ENCODE measurements at regions not wholly inside any gene's neighbourhood (a gene's known extent, or its start where the extent isn't known, plus 50 kb on each side); places are given as distances from the start of the nearest gene placed in this dataset.
"Not testable (repeated sequence)": the region's sequence is repeated elsewhere in the genome, so short reads cannot be mapped to it uniquely, and the experiment has no call there.

GRCh38 chr1:65541161-65541560, 120.7 kb downstream of the LEPR start:
- H3K9ac ChIP-seq (ENCODE audit: insufficient read depth in 1 of 2, low read length in 2 of 2): no peak overlapping the region
- H3K27ac ChIP-seq (ENCODE audit: low read depth in 1 of 2, low read length in 1 of 2): no peak overlapping the region
- WGBS, 2 donors: 91 to 96% methylated on average over 2 of the region's 2 CpGs
- no peak for TF ChIP-seq CTCF (IDR thresholded peaks at IDR 0.05; ENCODE audit: control extremely low read depth, extremely low read depth)
- H3K36me3 ChIP-seq (ENCODE audit: control insufficient read depth in 4 of 4, insufficient read depth in 4 of 4, low read length in 4 of 4): no peaks in the 10 kb centered on the region
- ATAC-seq (ENCODE audit: insufficient read depth, low FRiP score) (no peak), DNase-seq (no peak)
- no peaks in the 10 kb centered on the region for H3K9me3 ChIP-seq (ENCODE audit: control insufficient read depth in 4 of 4, insufficient read depth in 3 of 4, low read length in 3 of 4)
- H3K27me3 ChIP-seq (ENCODE audit: control insufficient read depth in 3 of 3, insufficient read depth in 3 of 3, low read length in 2 of 3): no peaks in the 10 kb centered on the region
- no peak overlapping the region for H3K4me3 ChIP-seq
- peaks cover 0 to 5% (median 0%) of the 10 kb centered on the region in 5 donors for H3K4me1 ChIP-seq (ENCODE audit: control insufficient read depth in 5 of 5, insufficient read depth in 5 of 5, low read length in 5 of 5)

GRCh38 chr1:65541865-65542264, 121.4 kb downstream of the LEPR start:
- Histone ChIP-seq H3K9me3 (ENCODE audit: control insufficient read depth in 4 of 4, insufficient read depth in 3 of 4, low read length in 3 of 4) (no peaks in the 10 kb centered on the region), H3K36me3 (ENCODE audit: control insufficient read depth in 4 of 4, insufficient read depth in 4 of 4, low read length in 4 of 4) (no peaks in the 10 kb centered on the region), H3K9ac (ENCODE audit: insufficient read depth in 1 of 2, low read length in 2 of 2) (no peak overlapping the region), H3K4me3 (no peak overlapping the region), H3K4me1 (ENCODE audit: control insufficient read depth in 5 of 5, insufficient read depth in 5 of 5, low read length in 5 of 5) (peaks cover 0 to 5% (median 0%) of the 10 kb centered on the region in 5 donors), H3K27ac (ENCODE audit: low read depth in 1 of 2, low read length in 1 of 2) (no peak overlapping the region), H3K27me3 (ENCODE audit: control insufficient read depth in 3 of 3, insufficient read depth in 3 of 3, low read length in 2 of 3) (no peaks in the 10 kb centered on the region)
- ATAC-seq (ENCODE audit: insufficient read depth, low FRiP score): no peak
- no peak for DNase-seq
- TF ChIP-seq CTCF (IDR thresholded peaks at IDR 0.05; ENCODE audit: control extremely low read depth, extremely low read depth): no peak

GRCh38 chr1:65542592-65542991, 122.1 kb downstream of the LEPR start:
- not testable (repeated sequence) for H3K36me3 ChIP-seq (ENCODE audit: control insufficient read depth in 4 of 4, insufficient read depth in 4 of 4, low read length in 4 of 4); ATAC-seq (ENCODE audit: insufficient read depth, low FRiP score); H3K9ac ChIP-seq (ENCODE audit: insufficient read depth in 1 of 2, low read length in 2 of 2); H3K27ac ChIP-seq (ENCODE audit: low read depth in 1 of 2, low read length in 1 of 2); H3K4me3 ChIP-seq; H3K27me3 ChIP-seq (ENCODE audit: control insufficient read depth in 3 of 3, insufficient read depth in 3 of 3, low read length in 2 of 3); H3K9me3 ChIP-seq (ENCODE audit: control insufficient read depth in 4 of 4, insufficient read depth in 3 of 4, low read length in 3 of 4); H3K4me1 ChIP-seq (ENCODE audit: control insufficient read depth in 5 of 5, insufficient read depth in 5 of 5, low read length in 5 of 5); DNase-seq
- 94 to 100% methylated on average over 1 of the region's 1 CpG for WGBS, 2 donors

GRCh38 chr1:65550306-65551010, 130.0 kb downstream of the LEPR start:
- 80% methylated on average over 23 to 25 of the region's 25 CpGs for WGBS, 2 donors
- not testable (repeated sequence) for H3K27ac ChIP-seq (ENCODE audit: low read depth in 1 of 2, low read length in 1 of 2); H3K36me3 ChIP-seq (ENCODE audit: control insufficient read depth in 4 of 4, insufficient read depth in 4 of 4, low read length in 4 of 4); H3K4me3 ChIP-seq; ATAC-seq (ENCODE audit: insufficient read depth, low FRiP score); DNase-seq; H3K9ac ChIP-seq (ENCODE audit: insufficient read depth in 1 of 2, low read length in 2 of 2); H3K27me3 ChIP-seq (ENCODE audit: control insufficient read depth in 3 of 3, insufficient read depth in 3 of 3, low read length in 2 of 3); H3K9me3 ChIP-seq (ENCODE audit: control insufficient read depth in 4 of 4, insufficient read depth in 3 of 4, low read length in 3 of 4); H3K4me1 ChIP-seq (ENCODE audit: control insufficient read depth in 5 of 5, insufficient read depth in 5 of 5, low read length in 5 of 5)

GRCh38 chr1:65552484-65552883, 132.0 kb downstream of the LEPR start:
- not testable (repeated sequence) for H3K9me3 ChIP-seq (ENCODE audit: control insufficient read depth in 4 of 4, insufficient read depth in 3 of 4, low read length in 3 of 4); H3K4me1 ChIP-seq (ENCODE audit: control insufficient read depth in 5 of 5, insufficient read depth in 5 of 5, low read length in 5 of 5); H3K36me3 ChIP-seq (ENCODE audit: control insufficient read depth in 4 of 4, insufficient read depth in 4 of 4, low read length in 4 of 4); DNase-seq; H3K27me3 ChIP-seq (ENCODE audit: control insufficient read depth in 3 of 3, insufficient read depth in 3 of 3, low read length in 2 of 3); H3K27ac ChIP-seq (ENCODE audit: low read depth in 1 of 2, low read length in 1 of 2); ATAC-seq (ENCODE audit: insufficient read depth, low FRiP score); H3K9ac ChIP-seq (ENCODE audit: insufficient read depth in 1 of 2, low read length in 2 of 2); H3K4me3 ChIP-seq
- WGBS, 2 donors: 94 to 97% methylated on average over 2 of the region's 2 CpGs

GRCh38 chr1:65554086-65554764, 133.8 kb downstream of the LEPR start:
- H3K9ac ChIP-seq (ENCODE audit: insufficient read depth in 1 of 2, low read length in 2 of 2); H3K4me3 ChIP-seq; H3K27me3 ChIP-seq (ENCODE audit: control insufficient read depth in 3 of 3, insufficient read depth in 3 of 3, low read length in 2 of 3); H3K4me1 ChIP-seq (ENCODE audit: control insufficient read depth in 5 of 5, insufficient read depth in 5 of 5, low read length in 5 of 5); H3K36me3 ChIP-seq (ENCODE audit: control insufficient read depth in 4 of 4, insufficient read depth in 4 of 4, low read length in 4 of 4); ATAC-seq (ENCODE audit: insufficient read depth, low FRiP score); H3K9me3 ChIP-seq (ENCODE audit: control insufficient read depth in 4 of 4, insufficient read depth in 3 of 4, low read length in 3 of 4): not testable (repeated sequence)
- WGBS, 2 donors: 56 to 77% methylated on average over 6 of the region's 6 CpGs
- DNase-seq: peak in 1 of 3 donors; percentile 25
- peak overlapping the region in 1 of 2 donors; percentile 47 for H3K27ac ChIP-seq (ENCODE audit: low read depth in 1 of 2, low read length in 1 of 2)
